ENCODE measurements at regions not wholly inside any gene's neighbourhood (a gene's known extent, or its start where the extent isn't known, plus 50 kb on each side); places are given as distances from the start of the nearest gene placed in this dataset.

- TF ChIP-seq CTCF (IDR thresholded peaks at IDR 0.05; ENCODE audit: low read length) (no peak), EZH2 (IDR thresholded peaks at IDR 0.05; ENCODE audit: borderline replicate concordance, low read length) (no peak)
Observed at GRCh38 chr11:80596291-80596810, 1155.5 kb upstream of the TENM4 start.

Data from OCI-LY1 (cell line).